HFFc6 (cell line): ENCODE measurements at regions not wholly inside any gene's neighbourhood (a gene's known extent, or its start where the extent isn't known, plus 50 kb on each side); places are given as distances from the start of the nearest gene placed in this dataset.

Experiments
- DNase-seq: peaks from one replicate; pipeline ENCODE4 v3.0.0-alpha.2; 2018
- H3K27ac Mint-ChIP-seq: 2 replicates; pipeline ENCODE4 v1.8.0; 2020; ENCODE audit warnings: mild to moderate bottlenecking, mixed read lengths
- H3K27me3 Mint-ChIP-seq: 2 replicates; pipeline ENCODE4 v1.8.0; 2021; ENCODE audit warnings: mild to moderate bottlenecking, moderate library complexity, mixed read lengths; ENCODE audit not compliant: insufficient read depth
- H3K36me3 Mint-ChIP-seq: 2 replicates; pipeline ENCODE4 v1.8.0; 2021; ENCODE audit warnings: low read depth, mixed read lengths
- H3K4me1 Mint-ChIP-seq: 2 replicates; pipeline ENCODE4 v1.8.0; 2020; ENCODE audit warnings: low read depth, mixed read lengths
- H3K4me3 Mint-ChIP-seq: 2 replicates; pipeline ENCODE4 v1.8.0; 2020; ENCODE audit warnings: mild to moderate bottlenecking, moderate library complexity, mixed read lengths
- H3K9me3 Mint-ChIP-seq: 2 replicates; pipeline ENCODE4 v1.8.0; 2020; ENCODE audit warnings: mild to moderate bottlenecking, mixed read lengths
- CTCF ChIP-seq: fragments of 200-600 bp; sonication (generic); IDR thresholded peaks from 2 replicates; pipeline ENCODE4 v1.5.0; 2021; ENCODE audit warnings: antibody characterized with exemption, mild to moderate bottlenecking

- DNase-seq = peak; percentile 86
- peak overlapping the region; percentile 56 for H3K4me3 Mint-ChIP-seq
- H3K27ac Mint-ChIP-seq = peak overlapping the region; percentile 90
- H3K9me3 Mint-ChIP-seq = no peaks in the 10 kb centered on the region
- peak; percentile 83 for TF ChIP-seq CTCF
- peaks cover 6% of the 10 kb centered on the region for H3K27me3 Mint-ChIP-seq
- H3K36me3 Mint-ChIP-seq = no peaks in the 10 kb centered on the region
- peaks cover 78% of the 10 kb centered on the region for H3K4me1 Mint-ChIP-seq
Observed at GRCh38 chr6:14711056-14711703, 534.7 kb upstream of the JARID2 start.

GRCh38 chr6:14711704-14712379 is 534.0 kb upstream of the JARID2 start:
- Mint-ChIP-seq H3K36me3 (no peaks in the 10 kb centered on the region), H3K27me3 (peaks cover 8% of the 10 kb centered on the region), H3K4me3 (no peak overlapping the region; the same call in 1 of the 2 replicates), H3K27ac (peak overlapping the region; percentile 90), H3K4me1 (peaks cover 71% of the 10 kb centered on the region), H3K9me3 (no peaks in the 10 kb centered on the region)
- no peak for DNase-seq
- no peak for TF ChIP-seq CTCF

DNA sequence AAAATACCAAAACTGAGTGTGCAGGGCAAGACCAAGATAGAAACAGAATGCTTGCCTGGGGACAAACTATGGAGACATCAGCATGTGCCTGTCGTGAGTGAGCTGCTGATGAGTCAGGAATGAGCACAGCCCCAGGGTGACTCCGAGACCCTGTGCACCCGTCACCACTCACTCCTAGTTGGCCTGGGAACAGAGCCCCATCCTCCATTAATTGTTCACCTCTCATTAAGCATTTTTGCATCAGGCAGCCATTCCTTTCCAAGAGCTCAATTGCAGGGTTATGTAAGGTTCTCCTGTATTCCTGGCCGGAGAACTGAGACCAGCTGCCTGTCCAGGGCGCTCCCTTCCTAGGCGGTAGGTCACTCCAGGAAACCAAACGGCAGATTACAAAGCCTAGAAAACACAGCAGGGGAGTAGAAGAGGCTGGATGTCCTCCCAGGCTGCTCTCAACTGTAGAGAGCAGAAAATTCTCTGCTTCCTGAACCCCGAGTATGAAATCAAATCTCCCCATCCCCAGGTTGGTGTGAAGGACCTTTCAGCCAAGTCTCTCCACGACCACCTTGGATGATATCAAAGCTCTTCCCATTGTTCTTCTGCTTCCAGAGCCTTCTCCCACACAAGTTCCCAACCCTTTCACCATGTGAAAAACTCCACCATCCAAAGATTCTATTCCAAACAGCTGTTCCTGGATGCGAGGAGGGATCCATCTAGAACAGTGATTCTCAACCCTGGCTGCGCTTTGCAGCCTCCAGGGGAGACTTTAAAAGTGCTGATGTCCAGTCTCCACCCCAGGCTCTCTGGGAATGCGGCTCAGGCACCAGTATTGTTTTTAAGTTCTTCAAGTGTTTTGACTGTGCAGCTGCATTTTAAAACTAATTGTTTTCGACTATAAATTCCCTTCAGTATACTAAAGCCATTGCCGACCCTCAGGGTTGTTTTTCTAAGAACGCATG is 532.6 kb upstream of the JARID2 start:
- H3K27ac Mint-ChIP-seq = peak overlapping the region; percentile 96
- peak overlapping the region; percentile 78 for H3K4me3 Mint-ChIP-seq
- DNase-seq = peak; percentile 95

GRCh38 chr6:14713966-14714631 is 531.8 kb upstream of the JARID2 start:
- TF ChIP-seq CTCF = no peak
- Mint-ChIP-seq H3K36me3 (no peaks in the 10 kb centered on the region), H3K4me1 (peaks cover 55% of the 10 kb centered on the region), H3K4me3 (peak overlapping the region; percentile 78; the same call in 1 of the 2 replicates), H3K27me3 (peaks cover 8% of the 10 kb centered on the region), H3K9me3 (no peaks in the 10 kb centered on the region), H3K27ac (peak overlapping the region; percentile 96)
- no peak for DNase-seq

More for the DNA sequence above, 532.6 kb upstream of the JARID2 start:
- TF ChIP-seq CTCF = no peak
- H3K4me1 Mint-ChIP-seq = peaks cover 57% of the 10 kb centered on the region
- H3K27me3 Mint-ChIP-seq = peaks cover 8% of the 10 kb centered on the region
- H3K36me3 Mint-ChIP-seq = no peaks in the 10 kb centered on the region
- no peaks in the 10 kb centered on the region for H3K9me3 Mint-ChIP-seq

- H3K36me3 Mint-ChIP-seq = no peaks in the 10 kb centered on the region
- no peaks in the 10 kb centered on the region for H3K9me3 Mint-ChIP-seq
- H3K4me1 Mint-ChIP-seq = peaks cover 46% of the 10 kb centered on the region
- no peak for TF ChIP-seq CTCF
- no peak for DNase-seq
- no peak overlapping the region for H3K4me3 Mint-ChIP-seq
- 0 out of 2 replicates have a peak overlapping the region, but pooled peaks have one; percentile 41 for H3K27ac Mint-ChIP-seq
- peaks cover 8% of the 10 kb centered on the region for H3K27me3 Mint-ChIP-seq
Observed at GRCh38 chr6:14715076-14715475, 530.8 kb upstream of the JARID2 start.
